ENCODE measurements at regions not wholly inside any gene's neighbourhood (a gene's known extent, or its start where the extent isn't known, plus 50 kb on each side); places are given as distances from the start of the nearest gene placed in this dataset.

- TF ChIP-seq ZNF214 (tag by site-specific recombination; IDR thresholded peaks at IDR 0.05; ENCODE audit: borderline replicate concordance), result no peak
- no peak for TF ChIP-seq ZNF146 (tag by site-specific recombination; IDR thresholded peaks at IDR 0.05)
Measured at GRCh38 chr4:133866328-133866699, 335.3 kb downstream of the PABPC4L start (continued).

DNA sequence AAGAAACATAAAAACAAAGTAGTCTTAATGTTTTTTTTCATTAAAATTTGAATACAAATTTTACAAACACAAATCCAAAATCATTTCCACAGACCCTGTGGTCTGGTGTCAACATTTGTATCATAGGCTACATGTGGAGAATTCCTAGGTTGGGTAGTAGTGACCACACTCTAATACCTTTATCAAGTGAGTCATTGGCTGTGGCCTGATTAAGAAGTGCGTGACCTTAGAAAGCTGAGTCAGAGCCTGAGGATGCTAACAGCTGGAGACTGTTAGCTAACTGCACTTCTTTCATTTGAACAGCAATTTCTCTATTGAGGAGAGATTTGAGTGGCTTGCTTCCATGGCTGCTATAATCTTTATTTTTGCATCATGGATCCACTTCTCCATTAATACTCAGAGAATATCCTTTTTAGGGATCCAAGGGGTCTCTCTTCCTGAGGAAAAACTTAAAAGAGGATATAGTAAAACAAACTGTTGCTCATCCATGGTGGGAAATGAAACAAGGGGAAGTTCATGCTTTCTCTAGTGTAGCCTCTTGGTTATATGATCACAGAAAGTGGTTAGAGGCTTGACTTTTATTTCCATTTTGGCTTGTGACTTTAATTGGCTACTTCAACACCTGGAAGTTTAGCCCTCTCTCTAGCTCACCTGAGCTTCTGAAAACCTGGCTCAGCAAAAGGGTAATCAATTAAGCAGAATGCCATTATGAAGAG, 335.8 kb downstream of the PABPC4L start:
- ChIA-PET POLR2A (no interaction called here), CTCF (interaction anchor here (1.2 kb wide), 1 partner anchor 9 kb away, joined by 5 read pairs; no protein-coding TSS in a partner anchor)

GRCh38 chr4:133863153-133863552, 338.4 kb downstream of the PABPC4L start:
- H3K4me3 ChIP-seq (ENCODE audit: low read depth, low read length), result no peak overlapping the region
- H3K36me3 ChIP-seq (ENCODE audit: control insufficient read depth in 2 of 2, insufficient read depth in 1 of 2, low read length in 2 of 2), result no peaks in the 10 kb centered on the region
- POLR2A ChIA-PET, result interaction anchor here (0.7 kb wide), 1 partner anchor 1965 kb away, joined by 4 read pairs; no protein-coding TSS in a partner anchor
- no peak overlapping the region for H3K27ac ChIP-seq (ENCODE audit: extremely low read depth, low read depth, low read length)
- no peaks in the 10 kb centered on the region for H3K9me3 ChIP-seq (ENCODE audit: control insufficient read depth, insufficient read depth, low read depth, low read length)
- CTCF ChIA-PET, result no interaction called here
- no peaks in the 10 kb centered on the region for H3K4me1 ChIP-seq (ENCODE audit: control insufficient read depth, insufficient read depth, low read length)
- TF ChIP-seq ZNF704 (tag by site-specific recombination; IDR thresholded peaks at IDR 0.05), result no peak
- TF ChIP-seq CTCF (tag by site-specific recombination; IDR thresholded peaks at IDR 0.05), result no peak
- TF ChIP-seq ZNF510 (tag by site-specific recombination; IDR thresholded peaks at IDR 0.05; ENCODE audit: insufficient replicate concordance), result no peak
- no peak for TF ChIP-seq ZFP69B (tag by site-specific recombination; IDR thresholded peaks at IDR 0.05)
- TF ChIP-seq REST (tag by site-specific recombination; IDR thresholded peaks at IDR 0.05), result no peak
- no peak for TF ChIP-seq ZNF398 (tag by site-specific recombination; IDR thresholded peaks at IDR 0.05)
- no peak for TF ChIP-seq HOXD13 (CRISPR knock-in tag; IDR thresholded peaks at IDR 0.05; ENCODE audit: borderline replicate concordance)
- TF ChIP-seq MZF1 (tag by site-specific recombination; IDR thresholded peaks at IDR 0.05; ENCODE audit: borderline replicate concordance), result no peak
- TF ChIP-seq BCL11A (tag by site-specific recombination; IDR thresholded peaks at IDR 0.05; ENCODE audit: low read depth), result no peak
- TF ChIP-seq ZNF324 (tag by site-specific recombination; IDR thresholded peaks at IDR 0.05), result no peak
- TF ChIP-seq SALL2 (tag by site-specific recombination; IDR thresholded peaks at IDR 0.05; ENCODE audit: borderline replicate concordance), result no peak
- TF ChIP-seq GLIS1 (tag by site-specific recombination; IDR thresholded peaks at IDR 0.05), result no peak
- no peak for TF ChIP-seq PRDM1 (tag by site-specific recombination; IDR thresholded peaks at IDR 0.05)
- TF ChIP-seq GLI4 (tag by site-specific recombination; IDR thresholded peaks at IDR 0.05), result no peak
- TF ChIP-seq TCF7L2 (IDR thresholded peaks at IDR 0.05; ENCODE audit: borderline replicate concordance, low read depth, low read length), result no peak

More for the DNA sequence above, 335.8 kb downstream of the PABPC4L start:
- no peak for TF ChIP-seq REPIN1 (tag by site-specific recombination; IDR thresholded peaks at IDR 0.05; ENCODE audit: low read depth)
- TF ChIP-seq ZNF701 (tag by site-specific recombination; IDR thresholded peaks at IDR 0.05), result no peak
- TF ChIP-seq ZNF354C (tag by site-specific recombination; IDR thresholded peaks at IDR 0.05; ENCODE audit: borderline replicate concordance, low read depth), result no peak
- no peak for TF ChIP-seq PRDM1 (tag by site-specific recombination; IDR thresholded peaks at IDR 0.05)
- TF ChIP-seq, protein P1, sequence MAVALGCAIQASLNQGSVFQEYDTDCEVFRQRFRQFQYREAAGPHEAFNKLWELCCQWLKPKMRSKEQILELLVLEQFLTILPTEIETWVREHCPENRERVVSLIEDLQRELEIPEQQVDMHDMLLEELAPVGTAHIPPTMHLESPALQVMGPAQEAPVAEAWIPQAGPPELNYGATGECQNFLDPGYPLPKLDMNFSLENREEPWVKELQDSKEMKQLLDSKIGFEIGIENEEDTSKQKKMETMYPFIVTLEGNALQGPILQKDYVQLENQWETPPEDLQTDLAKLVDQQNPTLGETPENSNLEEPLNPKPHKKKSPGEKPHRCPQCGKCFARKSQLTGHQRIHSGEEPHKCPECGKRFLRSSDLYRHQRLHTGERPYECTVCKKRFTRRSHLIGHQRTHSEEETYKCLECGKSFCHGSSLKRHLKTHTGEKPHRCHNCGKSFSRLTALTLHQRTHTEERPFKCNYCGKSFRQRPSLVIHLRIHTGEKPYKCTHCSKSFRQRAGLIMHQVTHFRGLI (tag by site-specific recombination; IDR thresholded peaks at IDR 0.05), result no peak
- no peak for TF ChIP-seq RBAK (tag by site-specific recombination; IDR thresholded peaks at IDR 0.05)
- no peak for TF ChIP-seq ZNF777 (tag by site-specific recombination; IDR thresholded peaks at IDR 0.05; ENCODE audit: borderline replicate concordance)
- TF ChIP-seq KLF9 (tag by site-specific recombination; IDR thresholded peaks at IDR 0.05; ENCODE audit: low read depth), result no peak
- no peak for TF ChIP-seq SALL2 (tag by site-specific recombination; IDR thresholded peaks at IDR 0.05; ENCODE audit: borderline replicate concordance)
- no peak for TF ChIP-seq ZNF791 (tag by site-specific recombination; IDR thresholded peaks at IDR 0.05)
- no peak for TF ChIP-seq TRIM28 (IDR thresholded peaks at IDR 0.05; ENCODE audit: borderline replicate concordance, low read length)
- TF ChIP-seq KLF8 (tag by site-specific recombination; IDR thresholded peaks at IDR 0.05), result no peak
- no peaks in the 10 kb centered on the region for H3K36me3 ChIP-seq (ENCODE audit: control insufficient read depth in 2 of 2, insufficient read depth in 1 of 2, low read length in 2 of 2)
- no peak overlapping the region for H3K27ac ChIP-seq (ENCODE audit: extremely low read depth, low read depth, low read length)
- H3K4me1 ChIP-seq (ENCODE audit: control insufficient read depth, insufficient read depth, low read length), result no peaks in the 10 kb centered on the region
- H3K9me3 ChIP-seq (ENCODE audit: control insufficient read depth, insufficient read depth, low read depth, low read length), result no peaks in the 10 kb centered on the region
- no peak overlapping the region for H3K4me3 ChIP-seq (ENCODE audit: low read depth, low read length)
